ENCODE measurements at regions not wholly inside any gene's neighbourhood (a gene's known extent, or its start where the extent isn't known, plus 50 kb on each side); places are given as distances from the start of the nearest gene placed in this dataset.

GRCh38 chr7:16060502-16060901 is 360.8 kb downstream of the CRPPA start:
- no peak for TF ChIP-seq CTCF (conservative IDR thresholded peaks at IDR 0.05; ENCODE audit: low read length)
- no peak for TF ChIP-seq EZH2phosphoT487 (IDR thresholded peaks at IDR 0.05; ENCODE audit: borderline replicate concordance)
